Prostate gland (tissue), 2 donors: ENCODE measurements at regions not wholly inside any gene's neighbourhood (a gene's known extent, or its start where the extent isn't known, plus 50 kb on each side); places are given as distances from the start of the nearest gene placed in this dataset.
"Not testable (repeated sequence)": the region's sequence is repeated elsewhere in the genome, so short reads cannot be mapped to it uniquely, and the experiment has no call there.

ENCODE experiments used
- DNase-seq: peaks from one replicate; pipeline ENCODE4 v3.0.0-alpha.2; 2019; ENCODE audit warnings: low spot score
- H3K27ac ChIP-seq, 2 donors: fragments of 200-600 bp; sonication (generic); 2 replicates each; pipeline ENCODE4 v1.5.1; 2017 to 2019
- H3K27me3 ChIP-seq: fragments of 200-600 bp; sonication (generic); replicated peaks from 2 replicates; pipeline ENCODE4 v1.5.1; 2019; ENCODE audit not compliant: insufficient read depth
- H3K36me3 ChIP-seq, 2 donors: fragments of 200-600 bp; sonication (generic); 1 replicate in 1 of 2; 2 replicates in 1 of 2; pipeline versions ENCODE4 v1.5.1 to v1.8.1; 2017 to 2019
- H3K4me1 ChIP-seq: fragments of 200-600 bp; sonication (generic); replicated peaks from 2 replicates; pipeline ENCODE4 v1.5.1; 2019
- H3K4me3 ChIP-seq, 2 donors: fragments of 200-600 bp; sonication (generic); 2 replicates each; pipeline ENCODE4 v1.5.1; 2017 to 2019
- H3K9me3 ChIP-seq: fragments of 200-600 bp; sonication (generic); 2 replicates; pipeline ENCODE4 v1.5.1; 2017
- POLR2A ChIP-seq: fragments of 450-650 bp; IDR thresholded peaks from one replicate; pipeline ENCODE4 v1.6.1; 2016; ENCODE audit warnings: antibody characterized with exemption, mild to moderate bottlenecking
- POLR2AphosphoS5 ChIP-seq: sonication (generic); formaldehyde crosslinking; IDR thresholded peaks from one replicate; pipeline ENCODE4 v1.6.1; 2017; ENCODE audit warnings: antibody characterized with exemption
- WGBS: methylation state at CpG from one replicate; pipeline ENCODE4 v1.1.5; 2018; 5-methylcytosine and 5-hydroxymethylcytosine counted together
- intact Hi-C: fragments of 100-400 bp; cut with DNase I; formaldehyde crosslinking; loops from one replicate; pipeline ENCODE4 v1.14.2; 2022
- TF ChIP-seq, protein P1 (sequence below), 4 experiments: fragments of 200-600 bp in 2 of 4; fragments of 450-650 bp in 2 of 4; sonication (generic) in 2 of 4; IDR thresholded peaks; 1 replicate in 3 of 4; 2 replicates in 1 of 4; pipeline ENCODE4 v1.5.1; 2016 to 2019; ENCODE audit warnings: antibody characterized with exemption in 4 of 4, mild to moderate bottlenecking in 2 of 4, moderate library complexity in 2 of 4

DNA sequence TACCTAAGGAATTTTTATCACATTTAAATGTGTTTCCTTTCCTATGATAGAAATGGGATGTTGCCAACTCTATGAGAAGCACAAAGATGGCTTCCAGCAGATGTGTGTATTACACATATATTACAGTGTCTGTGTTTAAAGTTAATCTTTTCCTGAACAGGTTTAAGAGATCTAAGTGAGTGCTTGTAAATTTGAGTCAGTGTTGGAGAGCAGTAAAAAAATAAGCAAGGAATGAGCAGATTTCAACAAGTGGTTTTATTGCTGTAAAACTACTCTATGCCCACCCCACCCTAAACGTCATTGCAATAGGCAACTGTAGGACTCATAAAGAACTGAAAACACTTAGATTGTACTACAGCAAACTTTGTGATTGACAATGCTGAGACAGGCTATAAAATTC lies 248.7 kb downstream of the KLF5 start:
- intact Hi-C loops: no loop called here
- no peak for TF ChIP-seq POLR2AphosphoS5
- TF ChIP-seq POLR2A: no peak
- DNase-seq: no peak
- Histone ChIP-seq H3K36me3 (no peaks in the 10 kb centered on the region), H3K27me3 (no peaks in the 10 kb centered on the region), H3K27ac (no peak overlapping the region), H3K9me3 (no peaks in the 10 kb centered on the region), H3K4me1 (no peaks in the 10 kb centered on the region), H3K4me3 (no peak overlapping the region)
- WGBS: 4% methylated on average over 1 of the region's 1 CpG

DNA sequence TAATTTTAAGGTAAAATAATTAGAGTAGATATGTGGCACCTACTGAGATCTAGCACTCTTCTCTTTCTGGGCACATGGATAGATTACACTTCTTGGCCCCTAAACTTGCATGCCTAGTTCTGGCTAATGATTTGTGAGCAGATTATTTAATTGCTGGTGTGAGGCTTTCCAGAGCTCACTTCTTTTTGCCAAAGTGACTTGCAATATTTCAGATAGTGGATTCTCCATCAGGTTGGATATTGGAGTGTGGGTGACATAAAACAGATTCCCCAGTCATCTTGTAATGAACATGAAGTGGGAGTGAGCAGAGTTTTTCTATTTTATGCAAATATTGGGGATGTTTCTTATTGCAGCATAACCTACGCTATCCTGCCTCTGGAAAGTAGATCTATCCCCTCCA lies 247.9 kb downstream of the KLF5 start:
- H3K27ac ChIP-seq: no peak overlapping the region
- H3K36me3 ChIP-seq: no peaks in the 10 kb centered on the region
- no peaks in the 10 kb centered on the region for H3K4me1 ChIP-seq
- H3K4me3 ChIP-seq: no peak overlapping the region
- no peak for TF ChIP-seq POLR2A
- TF ChIP-seq, protein P1, sequence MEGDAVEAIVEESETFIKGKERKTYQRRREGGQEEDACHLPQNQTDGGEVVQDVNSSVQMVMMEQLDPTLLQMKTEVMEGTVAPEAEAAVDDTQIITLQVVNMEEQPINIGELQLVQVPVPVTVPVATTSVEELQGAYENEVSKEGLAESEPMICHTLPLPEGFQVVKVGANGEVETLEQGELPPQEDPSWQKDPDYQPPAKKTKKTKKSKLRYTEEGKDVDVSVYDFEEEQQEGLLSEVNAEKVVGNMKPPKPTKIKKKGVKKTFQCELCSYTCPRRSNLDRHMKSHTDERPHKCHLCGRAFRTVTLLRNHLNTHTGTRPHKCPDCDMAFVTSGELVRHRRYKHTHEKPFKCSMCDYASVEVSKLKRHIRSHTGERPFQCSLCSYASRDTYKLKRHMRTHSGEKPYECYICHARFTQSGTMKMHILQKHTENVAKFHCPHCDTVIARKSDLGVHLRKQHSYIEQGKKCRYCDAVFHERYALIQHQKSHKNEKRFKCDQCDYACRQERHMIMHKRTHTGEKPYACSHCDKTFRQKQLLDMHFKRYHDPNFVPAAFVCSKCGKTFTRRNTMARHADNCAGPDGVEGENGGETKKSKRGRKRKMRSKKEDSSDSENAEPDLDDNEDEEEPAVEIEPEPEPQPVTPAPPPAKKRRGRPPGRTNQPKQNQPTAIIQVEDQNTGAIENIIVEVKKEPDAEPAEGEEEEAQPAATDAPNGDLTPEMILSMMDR (IDR thresholded peaks at IDR 0.05): no peak
- TF ChIP-seq POLR2AphosphoS5: no peak
- no peaks in the 10 kb centered on the region for H3K27me3 ChIP-seq
- DNase-seq: no peak
- no peaks in the 10 kb centered on the region for H3K9me3 ChIP-seq
- intact Hi-C loops: no loop called here
- WGBS: 90% methylated on average over 1 of the region's 1 CpG

DNA sequence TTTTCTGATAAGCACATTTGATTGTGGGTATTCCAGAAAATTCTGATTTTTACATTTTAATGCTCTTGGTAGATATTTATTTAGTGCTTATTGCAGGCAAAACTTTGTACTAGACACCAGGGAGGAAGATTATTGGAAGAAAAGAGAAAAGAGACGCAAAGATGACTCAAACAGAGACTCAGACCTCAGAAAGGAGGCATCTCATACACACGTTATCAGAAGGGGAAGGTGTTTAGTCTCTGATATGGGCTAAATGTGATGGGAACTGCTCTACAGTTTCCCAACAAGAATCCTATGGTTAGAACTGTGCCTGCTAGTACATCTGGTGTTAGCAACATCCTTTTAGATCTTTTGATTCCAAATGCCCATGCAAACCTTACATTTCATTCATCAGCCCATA lies 245.6 kb downstream of the KLF5 start:
- no peaks in the 10 kb centered on the region for H3K9me3 ChIP-seq
- no peaks in the 10 kb centered on the region for H3K27me3 ChIP-seq
- no peak overlapping the region for H3K4me3 ChIP-seq
- TF ChIP-seq, protein P1 (IDR thresholded peaks at IDR 0.05): no peak
- TF ChIP-seq POLR2AphosphoS5: no peak
- TF ChIP-seq POLR2A: no peak
- H3K27ac ChIP-seq: no peak overlapping the region
- H3K4me1 ChIP-seq: no peaks in the 10 kb centered on the region
- no peaks in the 10 kb centered on the region for H3K36me3 ChIP-seq
- DNase-seq: no peak
- 72% methylated on average over 2 of the region's 2 CpGs for WGBS
- intact Hi-C loops: no loop called here

DNA sequence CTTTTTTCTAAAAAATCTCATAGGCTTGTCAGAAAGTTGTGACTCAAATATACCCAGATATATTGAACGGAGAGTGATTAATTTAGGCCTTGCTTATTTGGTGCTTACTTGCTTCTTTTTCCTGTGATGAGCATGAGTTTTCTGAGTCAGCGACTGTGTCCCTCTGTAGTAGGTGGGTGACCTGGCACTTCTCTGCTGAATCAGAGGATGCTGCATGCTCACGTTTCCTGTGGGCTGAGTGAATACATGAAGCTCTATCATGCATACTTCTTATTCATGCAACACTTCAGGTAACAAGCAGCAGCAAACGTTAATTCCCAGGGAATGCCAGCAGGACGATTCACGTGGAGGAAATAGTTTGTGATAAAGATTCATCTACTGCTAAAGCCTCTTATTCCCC lies 245.0 kb downstream of the KLF5 start:
- no peak for DNase-seq
- WGBS: 75% methylated on average over 6 of the region's 6 CpGs
- intact Hi-C loops: no loop called here
- H3K27me3 ChIP-seq: no peaks in the 10 kb centered on the region
- no peak overlapping the region for H3K4me3 ChIP-seq
- TF ChIP-seq POLR2A: no peak
- TF ChIP-seq POLR2AphosphoS5: no peak
- TF ChIP-seq, protein P1 (IDR thresholded peaks at IDR 0.05): no peak
- H3K9me3 ChIP-seq: no peaks in the 10 kb centered on the region
- no peaks in the 10 kb centered on the region for H3K4me1 ChIP-seq
- no peak overlapping the region for H3K27ac ChIP-seq
- no peaks in the 10 kb centered on the region for H3K36me3 ChIP-seq

DNA sequence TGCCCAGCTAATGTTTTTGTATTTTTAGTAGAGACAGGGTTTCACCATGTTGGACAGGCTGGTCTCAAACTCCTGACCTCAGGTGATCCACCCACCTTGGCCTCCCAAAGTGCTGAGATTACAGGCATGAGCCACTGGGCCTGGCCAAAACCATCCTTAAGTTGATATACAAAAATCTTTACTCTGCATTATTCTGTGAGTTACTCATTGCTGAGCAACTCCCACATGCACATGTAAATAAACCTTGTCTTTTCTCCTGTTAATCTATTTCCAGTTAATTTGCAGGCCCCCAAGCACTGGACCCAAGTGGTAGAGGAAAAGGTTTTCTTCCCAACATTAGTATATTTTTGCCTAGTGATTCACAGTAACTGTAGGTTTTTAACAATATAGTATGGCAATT lies 242.8 kb downstream of the KLF5 start:
- H3K4me3 ChIP-seq, H3K4me1 ChIP-seq, H3K36me3 ChIP-seq, H3K9me3 ChIP-seq, DNase-seq, H3K27ac ChIP-seq, intact Hi-C loops, H3K27me3 ChIP-seq: not testable (repeated sequence)

DNA sequence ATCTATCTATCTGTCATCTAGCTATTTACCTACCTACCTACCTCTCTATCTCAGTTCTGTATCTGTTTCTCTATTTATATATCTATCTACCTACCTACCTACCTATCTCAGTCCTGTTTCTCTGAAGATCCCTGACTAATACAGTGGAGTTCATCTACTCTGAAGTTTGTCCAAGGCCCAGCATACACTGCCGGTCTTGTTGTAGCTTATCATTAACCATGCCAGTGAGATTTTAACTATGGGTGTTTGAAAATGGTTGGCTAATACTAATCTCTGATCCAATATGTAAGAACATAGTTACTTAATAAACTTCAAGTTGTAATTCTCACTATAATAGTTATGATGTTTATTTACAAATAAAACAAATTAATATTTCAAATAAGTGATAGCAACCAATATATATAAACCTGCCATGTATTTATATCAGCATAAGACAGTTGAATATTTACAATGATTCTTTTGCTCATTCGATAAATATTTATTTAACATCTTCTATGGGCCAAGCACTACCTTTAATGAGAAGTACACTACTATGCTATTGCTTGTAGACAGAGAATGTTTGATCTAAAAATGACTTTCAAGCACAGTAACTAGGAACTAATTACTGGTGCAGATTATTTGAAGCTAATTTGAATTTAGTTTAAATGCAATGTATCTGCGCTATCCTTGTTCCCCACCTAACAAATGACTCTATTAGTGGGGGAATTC lies 242.1 kb downstream of the KLF5 start:
- Histone ChIP-seq H3K4me1 (no peaks in the 10 kb centered on the region), H3K27ac (no peak overlapping the region), H3K27me3 (no peaks in the 10 kb centered on the region), H3K9me3 (no peaks in the 10 kb centered on the region), H3K36me3 (no peaks in the 10 kb centered on the region), H3K4me3 (no peak overlapping the region)
- TF ChIP-seq, protein P1 (IDR thresholded peaks at IDR 0.05): no peak
- TF ChIP-seq POLR2AphosphoS5: no peak
- no peak for DNase-seq
- 78% methylated on average over 3 of the region's 3 CpGs for WGBS
- intact Hi-C loops: no loop called here
